ENCODE measurements at regions not wholly inside any gene's neighbourhood (a gene's known extent, or its start where the extent isn't known, plus 50 kb on each side); places are given as distances from the start of the nearest gene placed in this dataset.

- DNase-seq (ENCODE audit: low read depth in 1 of 2, low spot score in 1 of 2): no peak
- TF ChIP-seq GABPA (IDR thresholded peaks at IDR 0.05; ENCODE audit: low read depth): no peak
- TF ChIP-seq CTCF (IDR thresholded peaks at IDR 0.05; ENCODE audit: insufficient read depth, low read length): no peak
- no peak for TF ChIP-seq POLR2AphosphoS5 (IDR thresholded peaks at IDR 0.05; ENCODE audit: low read depth)
- TF ChIP-seq SPI1 (IDR thresholded peaks at IDR 0.05; ENCODE audit: borderline replicate concordance, low read depth): no peak
- TF ChIP-seq REST (IDR thresholded peaks at IDR 0.05; ENCODE audit: insufficient replicate concordance, low read depth): no peak
Measured at GRCh38 chr3:27615555-27615954, 106.6 kb downstream of the EOMES start.

GRCh38 chr3:27614592-27614991 lies 107.5 kb downstream of the EOMES start:
- TF ChIP-seq SPI1 (IDR thresholded peaks at IDR 0.05; ENCODE audit: borderline replicate concordance, low read depth): no peak
- no peak for TF ChIP-seq CTCF (IDR thresholded peaks at IDR 0.05; ENCODE audit: insufficient read depth, low read length)
- TF ChIP-seq GABPA (IDR thresholded peaks at IDR 0.05; ENCODE audit: low read depth): no peak
- no peak for TF ChIP-seq REST (IDR thresholded peaks at IDR 0.05; ENCODE audit: insufficient replicate concordance, low read depth)
- no peak for TF ChIP-seq POLR2AphosphoS5 (IDR thresholded peaks at IDR 0.05; ENCODE audit: low read depth)
- H3K4me3 ChIP-seq (replicated peaks; ENCODE audit: insufficient read depth, low read length): no peak overlapping the region
- DNase-seq (ENCODE audit: low read depth in 1 of 2, low spot score in 1 of 2): no peak
- H3K27ac ChIP-seq (replicated peaks): no peak overlapping the region
- H3K27me3 ChIP-seq (ENCODE audit: insufficient read depth, poor library complexity, severe bottlenecking): no peaks in the 10 kb centered on the region

More at GRCh38 chr3:27615555-27615954, 106.6 kb downstream of the EOMES start:
- Histone ChIP-seq H3K27me3 (ENCODE audit: insufficient read depth, poor library complexity, severe bottlenecking) (no peaks in the 10 kb centered on the region), H3K4me3 (replicated peaks; ENCODE audit: insufficient read depth, low read length) (no peak overlapping the region), H3K27ac (replicated peaks) (no peak overlapping the region)

GRCh38 chr3:27613846-27614500 lies 108.2 kb downstream of the EOMES start:
- DNase-seq (ENCODE audit: low read depth in 1 of 2, low spot score in 1 of 2): no peak
- no peak for TF ChIP-seq REST (IDR thresholded peaks at IDR 0.05; ENCODE audit: insufficient replicate concordance, low read depth)
- TF ChIP-seq CTCF (IDR thresholded peaks at IDR 0.05; ENCODE audit: insufficient read depth, low read length): no peak
- TF ChIP-seq POLR2AphosphoS5 (IDR thresholded peaks at IDR 0.05; ENCODE audit: low read depth): no peak
- TF ChIP-seq SPI1 (IDR thresholded peaks at IDR 0.05; ENCODE audit: borderline replicate concordance, low read depth): no peak
- no peak for TF ChIP-seq GABPA (IDR thresholded peaks at IDR 0.05; ENCODE audit: low read depth)
- H3K4me3 ChIP-seq (replicated peaks; ENCODE audit: insufficient read depth, low read length): no peak overlapping the region
- H3K27ac ChIP-seq (replicated peaks): no peak overlapping the region
- no peaks in the 10 kb centered on the region for H3K27me3 ChIP-seq (ENCODE audit: insufficient read depth, poor library complexity, severe bottlenecking)
